GM21723 (cell line): ENCODE measurements at regions not wholly inside any gene's neighbourhood (a gene's known extent, or its start where the extent isn't known, plus 50 kb on each side); places are given as distances from the start of the nearest gene placed in this dataset.
"Not testable (repeated sequence)": the region's sequence is repeated elsewhere in the genome, so short reads cannot be mapped to it uniquely, and the experiment has no call there.

Experiments
- ATAC-seq: cut with Tn5 transposase; IDR thresholded peaks from one replicate; pipeline ENCODE4 v1.9.1; 2021; ENCODE audit warnings: mild to moderate bottlenecking, moderate library complexity; ENCODE audit not compliant: unreplicated experiment

DNA sequence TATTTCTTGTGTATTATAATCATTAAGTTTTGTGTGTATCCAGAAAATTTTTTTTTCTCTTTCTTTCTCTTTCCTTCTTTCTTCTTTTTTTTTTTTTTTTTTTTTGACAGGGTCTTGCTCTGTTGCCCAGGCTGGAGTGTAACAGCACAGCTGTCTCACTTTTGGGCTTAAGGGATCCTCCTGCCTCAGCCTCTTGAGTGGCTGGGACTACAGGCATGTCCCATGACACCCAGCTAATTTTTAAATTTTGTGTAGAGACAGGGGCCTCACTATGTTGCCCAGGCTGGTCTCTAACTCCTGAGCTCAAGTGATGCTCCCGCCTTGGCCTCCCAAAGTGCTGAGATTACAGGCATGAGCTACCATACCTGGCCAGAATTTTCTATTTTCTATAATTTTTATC is 120.2 kb upstream of the LDB2 start:
- not testable (repeated sequence) for ATAC-seq

- ATAC-seq, result no peak
These were observed 119.6 kb upstream of the LDB2 start for GRCh38 chr4:17018013-17018412.

GRCh38 chr4:17013382-17014006 is 115.0 kb upstream of the LDB2 start:
- ATAC-seq, result no peak

DNA sequence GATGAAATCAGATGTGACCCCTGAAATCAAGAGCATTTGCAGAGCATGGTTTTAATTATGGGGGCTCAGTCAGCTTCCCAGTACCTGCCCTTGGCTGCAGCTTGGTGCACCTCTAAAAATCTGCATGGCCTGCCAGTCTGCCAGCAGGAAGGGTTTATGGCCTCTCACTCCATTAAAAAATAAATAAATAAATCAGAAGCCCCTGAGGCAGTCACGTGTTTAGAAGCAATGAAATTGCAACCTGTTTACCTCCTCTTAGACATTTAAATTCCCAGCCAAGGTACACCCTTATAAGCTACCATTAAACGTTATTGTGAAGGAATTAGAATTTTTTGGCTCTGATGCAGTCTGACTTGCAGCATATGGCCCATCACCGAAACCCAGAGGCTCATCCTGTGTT is 114.0 kb upstream of the LDB2 start:
- ATAC-seq, result no peak

GRCh38 chr4:17010426-17011087 is 112.1 kb upstream of the LDB2 start:
- ATAC-seq, result no peak

- ATAC-seq, result no peak
These were observed 111.5 kb upstream of the LDB2 start for GRCh38 chr4:17009871-17010367.

GRCh38 chr4:17008834-17009345 is 110.4 kb upstream of the LDB2 start:
- no peak for ATAC-seq

DNA sequence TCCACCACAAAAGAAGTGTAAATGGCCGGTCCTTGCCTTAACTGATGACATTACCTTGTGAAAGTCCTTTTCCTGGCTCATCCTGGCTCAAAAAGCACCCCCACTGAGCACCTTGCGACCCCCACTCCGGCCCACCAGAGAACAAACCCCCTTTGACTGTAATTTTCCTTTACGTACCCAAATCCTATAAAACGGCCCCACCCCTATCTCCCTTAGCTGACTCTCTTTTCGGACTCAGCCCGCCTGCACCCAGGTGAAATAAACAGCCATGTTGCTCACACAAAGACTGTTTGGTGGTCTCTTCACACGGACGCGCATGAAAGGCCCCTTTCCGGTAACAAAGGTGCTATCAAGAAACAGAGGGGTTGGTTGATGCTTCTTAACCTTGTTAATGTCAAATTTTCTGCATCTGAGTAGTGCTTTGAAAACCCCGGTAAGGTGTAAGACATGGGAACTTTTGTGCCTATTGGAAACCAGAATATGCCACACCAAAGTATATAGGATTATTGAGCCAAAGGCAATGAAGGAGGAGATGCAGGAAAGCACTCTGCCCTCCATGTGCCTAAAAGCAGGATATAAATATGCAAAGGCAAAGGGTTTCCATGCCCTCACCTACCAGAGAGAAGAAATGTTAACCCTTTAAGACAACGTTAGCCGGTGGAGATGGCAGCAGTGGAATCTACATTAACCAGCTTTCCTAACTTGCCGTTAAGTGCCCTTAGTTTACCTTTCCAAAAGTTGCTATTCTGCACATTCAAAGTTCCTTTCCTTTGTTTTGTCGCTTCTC is 105.4 kb upstream of the LDB2 start:
- not testable (repeated sequence) for ATAC-seq

GRCh38 chr4:16995451-16995850 is 97.0 kb upstream of the LDB2 start:
- ATAC-seq, result no peak

DNA sequence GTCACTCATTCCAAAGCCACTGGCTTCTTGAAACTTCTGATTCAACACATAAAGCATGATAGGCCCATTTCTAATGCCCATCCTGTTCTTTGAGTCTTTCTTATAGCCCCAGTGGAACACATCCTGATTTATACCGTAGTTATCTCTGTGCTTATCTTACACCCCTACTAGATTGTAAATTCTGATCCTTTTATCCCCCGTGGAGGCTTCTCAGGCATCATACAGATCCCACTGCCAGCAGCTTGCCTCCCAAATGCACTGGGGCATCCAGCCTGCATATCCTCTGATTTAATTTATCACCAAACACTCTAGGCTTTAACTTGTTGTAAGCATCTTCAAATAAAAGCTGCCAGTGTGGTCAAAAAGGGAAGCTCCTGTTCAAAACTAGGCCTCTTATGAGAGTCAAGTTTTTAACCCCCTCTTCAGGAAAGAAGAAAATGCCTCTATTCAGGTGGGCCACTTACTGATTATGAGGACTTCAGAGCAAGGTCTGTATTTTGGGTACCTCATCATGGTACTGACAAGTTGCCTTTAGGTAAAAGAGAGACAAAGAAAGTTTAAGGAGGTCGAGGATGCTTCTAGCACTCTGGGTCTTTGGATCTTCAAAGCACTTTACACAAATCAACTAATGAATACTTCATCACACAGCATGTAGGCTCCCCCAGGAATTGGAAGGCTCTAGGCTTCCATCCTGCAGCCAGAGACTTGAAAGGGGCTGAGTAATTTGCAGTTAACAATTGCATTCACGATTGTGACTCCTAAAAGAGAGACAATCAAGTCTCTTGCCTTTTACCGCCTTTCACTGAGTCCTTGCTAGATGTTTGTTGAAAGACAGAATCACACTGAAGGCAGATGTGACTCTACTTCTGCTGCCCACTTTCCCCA is 95.8 kb upstream of the LDB2 start:
- no peak for ATAC-seq

DNA sequence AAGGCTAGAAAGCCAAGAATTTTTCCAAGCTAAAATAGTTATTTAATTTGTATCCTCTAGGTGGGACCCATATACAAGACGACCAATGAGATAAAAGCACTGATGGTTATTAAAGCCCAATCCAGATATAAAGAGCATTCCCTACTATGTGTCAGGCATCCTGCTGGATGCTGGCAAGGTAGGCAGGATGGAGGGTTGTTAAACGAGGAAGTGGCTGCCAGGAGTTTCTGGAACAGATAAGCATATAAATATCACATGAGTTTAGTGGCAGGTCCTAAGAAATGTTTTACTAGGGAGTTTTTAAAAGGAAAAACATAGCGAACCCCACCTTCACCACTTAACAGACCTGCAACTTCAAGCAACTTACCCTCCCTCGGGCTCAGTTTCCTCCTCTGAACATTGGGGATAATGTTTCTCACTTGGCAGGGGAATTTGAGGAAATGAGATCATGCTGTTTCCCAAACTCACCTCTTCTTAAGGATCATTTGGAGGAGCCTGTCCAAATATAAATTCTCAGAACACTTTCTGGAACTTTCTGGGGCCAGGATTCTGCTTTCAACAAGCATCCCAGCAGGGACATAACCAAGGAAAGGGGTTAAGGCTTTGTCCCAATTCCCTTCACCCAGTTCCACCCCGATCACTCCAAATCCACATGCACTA is 94.3 kb upstream of the LDB2 start:
- ATAC-seq, result no peak

DNA sequence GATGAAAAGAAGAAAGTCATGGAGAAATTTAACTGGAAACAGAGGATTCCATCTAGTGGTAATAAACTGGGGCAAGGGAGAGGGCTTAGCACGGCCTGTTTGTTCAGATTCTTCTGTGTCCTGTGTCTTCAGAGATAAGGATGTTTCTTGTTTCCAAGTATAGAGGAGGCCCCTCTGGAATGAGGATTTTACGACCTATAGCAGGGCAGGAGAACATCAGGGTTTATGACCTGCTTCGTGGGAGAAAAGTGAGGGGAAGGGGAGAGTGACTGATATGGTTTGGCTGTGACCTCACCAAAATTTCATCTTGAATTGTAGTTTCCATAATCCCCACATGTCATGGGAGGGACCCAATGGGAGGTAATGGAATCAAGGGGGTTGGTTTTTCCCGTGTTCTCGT is 93.0 kb upstream of the LDB2 start:
- ATAC-seq, result no peak

- ATAC-seq, result no peak
These were observed 90.9 kb upstream of the LDB2 start for GRCh38 chr4:16989371-16989770.

- no peak for ATAC-seq
These were observed 90.4 kb upstream of the LDB2 start for GRCh38 chr4:16988814-16989213.

DNA sequence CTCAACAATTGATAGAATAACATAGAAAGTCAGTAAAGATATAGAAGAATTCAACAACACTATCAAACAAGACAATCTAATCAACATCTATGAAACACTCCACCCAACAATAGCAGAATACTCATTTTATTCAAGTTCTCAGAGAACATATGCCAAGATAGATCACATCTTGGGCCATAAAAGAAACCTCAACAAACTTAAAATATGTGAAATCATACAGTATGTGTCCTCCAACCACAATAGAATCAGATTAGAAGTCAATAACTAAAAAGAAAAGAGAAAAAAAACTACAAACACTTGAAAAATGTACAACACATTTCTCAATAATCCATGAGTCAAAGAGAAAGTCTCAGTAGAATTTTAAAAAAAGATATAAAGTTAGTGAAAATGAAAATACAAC is 78.6 kb upstream of the LDB2 start:
- ATAC-seq, result no peak

DNA sequence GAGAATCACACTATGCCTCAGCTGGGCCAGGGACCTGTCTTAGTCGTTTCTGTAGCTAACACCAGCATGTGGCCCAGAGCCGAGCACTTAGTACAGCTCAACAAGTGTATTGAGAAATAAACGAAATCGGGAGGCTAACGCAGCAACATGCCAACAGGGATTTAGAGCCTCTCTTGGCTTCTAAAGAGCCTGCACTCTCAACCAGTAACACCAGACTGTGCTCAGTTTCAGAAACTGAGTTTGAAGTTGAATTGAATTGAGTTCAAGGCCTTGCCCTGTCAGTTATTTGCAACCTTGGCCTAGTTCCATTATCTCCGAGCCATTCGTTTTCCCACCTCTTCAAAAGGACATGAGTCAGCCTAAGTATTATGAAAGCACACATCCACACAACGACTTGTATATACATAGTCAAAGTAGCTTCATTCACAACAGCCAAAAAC is 71.3 kb upstream of the LDB2 start:
- ATAC-seq, result no peak

DNA sequence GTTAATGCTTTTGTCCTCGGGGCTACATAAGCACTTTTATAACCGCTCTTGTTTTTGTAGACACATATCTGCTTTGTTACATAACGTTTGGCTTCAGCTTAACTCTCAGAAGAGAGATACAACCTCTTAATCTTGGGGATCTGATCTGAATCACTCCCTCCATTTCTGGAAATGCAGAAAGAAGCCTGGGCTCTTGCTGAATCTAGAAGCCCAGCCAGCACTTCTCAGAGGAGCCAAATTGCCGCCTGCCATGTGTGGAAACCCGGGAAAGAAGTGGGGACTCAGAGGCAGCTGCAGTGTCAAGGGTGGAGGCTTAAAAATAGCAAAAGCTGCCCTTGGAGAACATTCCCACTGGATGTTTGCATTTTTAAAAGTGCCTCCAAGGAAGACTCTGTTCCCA is 69.3 kb upstream of the LDB2 start:
- ATAC-seq, result no peak

DNA sequence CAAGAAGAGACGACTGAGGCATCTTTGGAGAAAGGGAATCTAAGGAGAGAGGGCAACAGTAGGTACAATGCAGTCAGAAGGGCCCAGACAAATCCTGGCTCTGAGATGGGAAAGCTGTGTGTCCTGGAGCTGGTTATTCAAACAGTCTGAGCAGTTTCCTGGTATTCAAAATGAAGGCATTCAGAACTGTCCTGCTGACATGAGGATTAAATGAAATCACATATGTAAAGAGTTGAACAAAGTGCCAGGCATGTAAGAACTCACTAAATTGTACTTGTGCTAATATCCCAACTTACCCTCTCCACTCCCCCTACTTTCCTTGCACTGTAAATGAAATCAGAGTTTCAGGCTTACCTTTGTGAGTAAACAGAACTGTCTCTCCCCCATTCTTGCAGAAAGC is 60.9 kb upstream of the LDB2 start:
- ATAC-seq, result no peak

DNA sequence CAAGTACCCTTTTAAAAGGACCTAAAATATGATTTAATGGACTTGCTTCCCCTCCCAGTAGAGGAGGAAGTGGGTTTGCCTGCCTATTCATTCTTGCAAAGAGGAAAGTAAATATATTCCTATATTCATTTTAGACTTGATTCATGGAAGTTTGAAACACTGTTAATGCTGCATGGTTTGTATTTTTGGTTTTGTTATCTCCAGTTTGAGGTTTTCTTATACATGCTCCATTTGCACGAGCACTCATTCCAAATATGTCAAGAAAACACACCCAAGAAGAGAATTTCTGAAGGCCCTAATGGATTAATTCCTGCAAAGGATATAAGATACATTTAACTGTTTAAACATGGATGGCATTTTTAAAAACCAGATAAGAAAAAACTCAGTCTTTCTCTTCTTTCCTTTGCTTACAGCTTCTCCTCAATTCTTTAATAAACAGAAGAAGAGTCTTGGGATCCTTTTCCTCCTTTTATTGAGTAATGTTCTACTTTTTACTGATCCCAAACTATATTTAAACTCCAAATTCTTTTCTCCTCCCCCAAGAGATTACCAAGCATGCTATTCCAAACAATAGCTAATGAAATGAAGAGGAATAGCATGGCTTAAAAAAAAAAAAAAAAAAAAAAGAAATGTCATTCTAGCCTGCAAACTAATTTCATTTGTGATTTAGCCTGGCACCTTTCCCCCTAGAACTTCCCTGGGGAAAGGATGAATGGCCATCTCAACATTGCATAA is 54.6 kb upstream of the LDB2 start:
- ATAC-seq, result no peak
